ENCODE measurements at regions not wholly inside any gene's neighbourhood (a gene's known extent, or its start where the extent isn't known, plus 50 kb on each side); places are given as distances from the start of the nearest gene placed in this dataset.

- TF ChIP-seq CTCF (IDR thresholded peaks at IDR 0.05) (no peak), EZH2phosphoT487 (IDR thresholded peaks at IDR 0.05) (no peak), EZH2 (IDR thresholded peaks at IDR 0.05) (no peak)
Observed at GRCh38 chr9:28435456-28435855, 862.2 kb upstream of the C9orf72 start.

All from neural progenitor cell (in vitro differentiated cells).